HG02884 (cell line): ENCODE measurements at regions not wholly inside any gene's neighbourhood (a gene's known extent, or its start where the extent isn't known, plus 50 kb on each side); places are given as distances from the start of the nearest gene placed in this dataset.
"Not testable (repeated sequence)": the region's sequence is repeated elsewhere in the genome, so short reads cannot be mapped to it uniquely, and the experiment has no call there.

ENCODE experiments used
- ATAC-seq: cut with Tn5 transposase; IDR thresholded peaks from one replicate; pipeline ENCODE4 v1.9.1; 2021; ENCODE audit warnings: mild to moderate bottlenecking, moderate library complexity; ENCODE audit not compliant: unreplicated experiment

GRCh38 chr6:120931520-120932180 lies 402.6 kb downstream of the TBC1D32 start:
- ATAC-seq: not testable (repeated sequence)

GRCh38 chr6:120930500-120930899 lies 403.8 kb downstream of the TBC1D32 start:
- not testable (repeated sequence) for ATAC-seq

- ATAC-seq: no peak
Observed at GRCh38 chr6:120924214-120924613, 410.1 kb downstream of the TBC1D32 start.

GRCh38 chr6:120918137-120918536 lies 416.1 kb downstream of the TBC1D32 start:
- no peak for ATAC-seq

GRCh38 chr6:120916844-120917243 lies 417.4 kb downstream of the TBC1D32 start:
- no peak for ATAC-seq

- ATAC-seq: no peak
Observed at GRCh38 chr6:120913486-120913885, 420.8 kb downstream of the TBC1D32 start.

GRCh38 chr6:120908767-120909166 lies 425.5 kb downstream of the TBC1D32 start:
- no peak for ATAC-seq

- no peak for ATAC-seq
Observed at GRCh38 chr6:120903836-120904235, 430.4 kb downstream of the TBC1D32 start.

GRCh38 chr6:120899932-120900331 lies 434.3 kb downstream of the TBC1D32 start:
- peak; percentile 61 for ATAC-seq

GRCh38 chr6:120894077-120894476 lies 440.2 kb downstream of the TBC1D32 start:
- ATAC-seq: no peak

GRCh38 chr6:120876931-120877330 lies 457.3 kb downstream of the TBC1D32 start:
- no peak for ATAC-seq

GRCh38 chr6:120876424-120876823 lies 457.9 kb downstream of the TBC1D32 start:
- ATAC-seq: peak; percentile 59

- peak; percentile 24 for ATAC-seq
Observed at GRCh38 chr6:120875900-120876299, 458.4 kb downstream of the TBC1D32 start.

- no peak for ATAC-seq
Observed at GRCh38 chr6:120874422-120874821, 459.9 kb downstream of the TBC1D32 start.

- no peak for ATAC-seq
Observed at GRCh38 chr6:120873125-120873865, 461.0 kb downstream of the TBC1D32 start.

GRCh38 chr6:120872262-120872578 lies 462.1 kb downstream of the TBC1D32 start:
- no peak for ATAC-seq

- no peak for ATAC-seq
Observed at GRCh38 chr6:120871416-120872261, 462.6 kb downstream of the TBC1D32 start.

- ATAC-seq: no peak
Observed at GRCh38 chr6:120869397-120869796, 464.9 kb downstream of the TBC1D32 start.

- no peak for ATAC-seq
Observed at GRCh38 chr6:120857422-120857821, 476.9 kb downstream of the TBC1D32 start.

GRCh38 chr6:120854583-120854982 lies 479.7 kb downstream of the TBC1D32 start:
- ATAC-seq: no peak

GRCh38 chr6:120853489-120853888 lies 480.8 kb downstream of the TBC1D32 start:
- no peak for ATAC-seq
